ENCODE measurements at regions not wholly inside any gene's neighbourhood (a gene's known extent, or its start where the extent isn't known, plus 50 kb on each side); places are given as distances from the start of the nearest gene placed in this dataset.
"Not testable (repeated sequence)": the region's sequence is repeated elsewhere in the genome, so short reads cannot be mapped to it uniquely, and the experiment has no call there.

DNA sequence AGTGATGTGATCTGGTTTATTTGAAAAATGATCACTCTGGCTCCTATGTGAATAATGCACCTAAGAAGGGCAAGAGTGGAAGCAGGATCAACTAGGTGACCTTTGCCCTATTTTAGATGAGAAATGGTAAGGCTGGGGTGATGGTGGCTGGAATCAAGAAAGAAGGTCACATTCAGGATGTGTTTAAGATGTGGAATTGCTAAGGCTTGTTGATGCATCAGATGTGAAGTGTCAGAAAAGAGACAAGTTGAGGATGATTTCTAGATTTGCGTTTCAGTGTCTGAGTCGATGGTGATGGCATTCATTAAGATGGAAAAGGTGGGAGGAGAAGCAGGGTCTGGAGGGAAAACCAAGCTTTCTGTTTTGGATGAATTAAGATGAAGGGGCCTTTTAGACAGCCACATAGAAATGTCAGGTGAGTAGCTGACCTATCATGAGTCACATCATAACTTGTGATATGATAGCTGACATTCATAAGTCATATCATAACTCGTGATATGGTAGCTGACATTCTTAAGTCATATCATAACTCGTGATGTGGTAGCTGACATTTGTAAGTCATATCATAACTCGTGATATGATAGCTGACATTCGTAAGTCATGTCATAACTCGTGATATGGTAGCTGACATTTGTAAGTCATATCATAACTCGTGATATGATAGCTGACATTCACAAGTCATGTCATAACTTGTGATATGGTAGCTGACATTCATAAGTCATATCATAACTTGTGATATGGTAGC is 101.2 kb upstream of the SEC11C start:
- DNase-seq: no peak

DNA sequence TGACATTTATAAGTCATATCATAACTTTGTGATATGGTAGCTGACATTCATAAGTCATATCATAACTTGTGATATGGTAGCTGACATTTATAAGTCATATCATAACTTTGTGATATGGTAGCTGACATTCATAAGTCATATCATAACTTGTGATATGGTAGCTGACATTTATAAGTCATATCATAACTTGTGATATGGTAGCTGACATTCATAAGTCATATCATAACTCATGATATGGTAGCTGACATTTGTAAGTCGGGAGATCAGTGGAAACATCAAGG is 100.7 kb upstream of the SEC11C start:
- DNase-seq: not testable (repeated sequence)

DNA sequence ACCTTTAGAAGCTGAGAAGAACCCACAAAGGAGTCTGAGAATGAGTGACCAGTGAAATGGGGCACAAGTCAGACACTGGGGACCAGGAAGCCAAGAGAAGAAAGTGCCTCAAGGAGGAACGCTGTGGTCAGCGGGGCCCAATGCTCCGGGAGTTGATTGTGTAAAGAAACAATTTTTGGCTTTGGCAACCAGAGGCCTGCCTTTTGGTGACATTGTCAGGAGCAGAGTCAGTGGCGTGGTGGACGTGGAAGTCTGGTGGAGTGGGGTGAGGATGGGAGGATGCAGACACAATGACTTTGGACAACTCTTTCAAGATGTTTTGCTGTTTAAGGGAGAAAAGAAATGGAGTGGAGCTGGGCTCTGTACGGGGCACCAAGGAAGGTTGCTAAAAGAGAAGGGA is 100.2 kb upstream of the SEC11C start:
- no peak for DNase-seq

DNA sequence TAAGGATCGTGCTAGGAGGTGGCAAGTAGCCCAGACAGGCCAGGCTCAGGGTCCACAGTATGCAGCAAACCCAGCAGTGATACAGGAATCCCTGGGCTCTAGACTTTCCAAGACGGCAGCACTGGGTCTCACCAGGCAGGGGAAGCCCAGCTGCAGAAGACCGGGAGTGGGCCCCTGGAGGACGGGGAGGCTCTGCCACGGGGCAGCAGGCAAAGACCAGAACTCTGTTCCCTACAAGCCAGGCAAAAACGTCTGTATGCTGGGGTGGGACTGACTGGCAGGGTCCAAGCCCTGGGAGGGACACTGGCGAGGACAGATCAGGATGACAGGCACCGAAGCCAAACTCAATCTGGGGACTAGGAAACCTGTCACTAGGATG is 98.9 kb upstream of the SEC11C start:
- DNase-seq: no peak

DNA sequence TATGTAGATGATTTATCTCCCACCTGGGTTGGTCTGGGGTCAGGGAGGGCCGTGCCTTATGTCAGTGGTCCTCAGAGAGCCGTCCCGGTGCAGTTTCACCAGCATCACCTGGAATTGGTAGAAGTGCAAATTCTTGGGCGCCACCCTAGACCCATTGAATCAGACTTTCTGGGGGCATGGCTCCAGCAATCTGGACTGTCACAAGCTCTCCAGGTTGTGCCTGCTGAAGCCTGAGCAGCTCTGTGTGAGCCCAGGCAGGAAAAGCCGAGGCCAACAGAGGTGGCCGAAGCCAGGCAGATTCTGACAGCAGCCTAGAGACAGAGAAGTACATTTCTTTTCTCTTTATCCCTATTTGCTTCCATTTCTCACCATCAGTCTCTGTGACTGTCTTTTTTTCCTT is 98.4 kb upstream of the SEC11C start:
- no peak for DNase-seq

DNA sequence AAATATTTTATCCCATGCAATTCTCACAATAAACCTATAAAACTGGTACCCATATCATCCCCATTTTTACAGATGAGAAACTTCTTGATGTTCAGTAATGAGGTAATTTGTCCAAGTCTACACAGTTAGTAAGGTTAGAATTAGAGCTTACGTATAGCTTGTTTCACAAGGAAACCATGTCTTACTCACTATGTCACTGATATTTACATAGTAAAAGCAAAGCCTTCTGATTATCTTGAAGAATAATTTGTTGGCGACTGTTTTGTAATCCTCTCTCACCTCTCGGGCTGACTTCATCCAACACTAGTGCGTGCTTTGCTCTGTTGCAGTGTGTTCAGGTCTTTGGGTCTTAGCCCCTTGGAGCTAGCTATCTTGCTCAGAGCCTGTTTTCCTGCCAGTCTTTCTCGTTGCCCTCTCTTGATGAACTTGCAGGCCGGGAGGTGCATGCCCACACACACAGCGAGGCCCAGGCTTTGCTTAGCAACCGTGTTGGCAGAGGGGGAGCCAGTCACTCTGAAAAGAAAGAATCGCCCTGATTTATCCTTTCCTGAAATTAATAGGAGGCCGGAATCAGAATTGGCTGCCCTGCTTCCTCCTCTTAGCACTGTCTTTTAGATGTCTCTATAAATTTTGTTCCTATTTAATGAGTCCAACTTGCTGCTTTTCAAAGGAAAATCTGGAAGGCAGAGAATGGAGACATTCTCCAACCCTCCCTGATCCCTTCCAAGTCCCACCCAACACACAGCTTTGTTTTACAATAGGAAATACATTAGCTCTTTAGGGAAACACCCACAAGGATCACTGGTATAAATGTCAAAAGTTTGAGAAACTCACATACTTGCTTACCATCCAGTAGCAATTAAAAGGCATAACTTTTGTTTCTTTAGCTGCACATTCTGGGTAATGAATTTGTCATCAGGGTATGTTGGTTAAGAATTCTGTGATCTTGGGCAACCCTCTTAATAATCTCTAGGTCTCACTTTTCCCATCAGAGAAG is 97.6 kb upstream of the SEC11C start:
- DNase-seq: no peak

DNA sequence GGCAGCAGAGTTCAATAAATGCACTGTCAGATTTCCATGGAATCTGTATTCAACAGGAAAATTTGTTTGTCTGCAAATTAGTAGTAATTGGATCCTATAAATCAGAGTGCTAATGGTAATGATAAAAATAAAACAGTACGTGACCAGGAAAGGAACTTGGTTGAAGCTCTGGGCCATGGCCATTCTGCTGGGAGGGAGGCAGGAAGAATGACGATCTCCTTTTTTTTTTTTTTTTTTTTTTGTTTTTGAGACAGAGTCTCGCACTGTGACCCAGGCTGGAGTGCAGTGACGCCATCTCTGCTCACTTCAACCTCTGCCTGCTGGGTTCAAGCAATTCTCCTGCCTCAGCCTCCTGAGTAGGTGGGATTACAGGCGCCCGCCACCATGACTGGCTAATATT is 94.8 kb upstream of the SEC11C start:
- no peak for DNase-seq

DNA sequence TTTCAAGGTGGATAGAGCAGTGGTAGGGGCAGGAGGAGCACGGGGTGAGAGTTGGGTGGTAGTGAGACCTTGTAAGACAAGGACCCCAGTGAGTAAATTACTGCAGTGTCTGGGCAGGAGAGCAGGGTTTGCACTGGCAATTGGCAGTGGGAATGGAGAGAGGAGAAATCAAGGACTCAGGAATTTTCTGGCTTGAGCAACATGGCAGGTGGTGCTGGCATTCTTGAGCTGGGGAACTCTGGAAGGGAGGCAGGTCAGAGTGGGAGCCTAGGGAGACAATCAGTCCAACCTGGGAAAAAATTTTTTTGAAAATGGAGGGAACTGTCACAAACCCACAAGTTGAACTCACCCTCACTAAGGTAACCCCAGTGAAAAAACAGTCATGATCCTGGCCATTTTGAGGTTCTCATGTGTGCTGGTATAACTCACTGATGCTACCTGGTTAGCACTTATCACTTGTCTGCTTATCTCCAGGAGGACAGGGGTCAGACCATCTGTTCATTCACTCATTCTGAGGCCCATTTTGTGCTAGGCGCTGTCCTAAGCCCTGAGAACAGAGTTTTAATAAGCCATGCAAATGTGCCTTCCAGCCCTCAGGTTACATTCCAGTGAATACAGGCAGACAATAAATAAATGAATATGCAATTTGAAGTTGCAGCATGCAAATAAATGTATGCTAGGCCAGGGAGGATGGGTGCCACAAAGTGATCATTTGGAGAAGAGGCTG is 92.2 kb upstream of the SEC11C start:
- no peak for DNase-seq

DNA sequence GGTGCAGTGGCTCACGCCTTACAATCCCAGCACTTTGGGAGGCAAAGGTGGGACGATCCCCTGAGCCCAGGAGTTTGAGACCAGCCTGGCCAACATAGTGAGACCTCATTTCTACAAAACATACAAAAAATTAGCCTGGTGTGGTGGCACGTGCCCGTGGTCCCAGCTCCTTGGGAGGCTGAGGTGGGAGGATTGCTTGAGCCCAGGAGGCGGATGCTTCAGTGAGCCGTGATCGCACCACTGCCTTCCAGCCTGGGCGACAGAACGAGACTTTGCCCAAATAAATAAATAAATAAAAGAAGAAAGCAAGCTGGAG is 91.7 kb upstream of the SEC11C start:
- no peak for DNase-seq

DNA sequence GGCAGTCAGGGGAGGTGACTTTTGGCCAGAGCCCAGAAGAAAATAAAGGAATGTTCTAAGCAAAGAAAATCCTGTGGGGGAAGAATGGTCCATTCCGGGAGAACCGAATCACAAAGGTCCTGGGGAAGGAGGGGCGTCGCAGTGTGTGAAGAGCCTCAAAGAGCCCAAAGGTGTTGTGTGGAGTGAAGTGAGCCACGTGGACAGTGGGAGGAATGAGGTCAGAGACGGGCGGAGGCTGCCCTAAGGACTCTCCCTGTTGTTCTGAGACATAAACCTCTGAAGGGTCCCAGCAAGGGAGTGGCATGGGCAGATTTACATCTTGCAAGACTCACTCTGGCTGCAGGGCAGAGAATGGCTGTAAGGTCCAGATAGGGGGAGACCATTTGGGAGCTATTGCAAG is 91.3 kb upstream of the SEC11C start:
- DNase-seq: no peak

DNA sequence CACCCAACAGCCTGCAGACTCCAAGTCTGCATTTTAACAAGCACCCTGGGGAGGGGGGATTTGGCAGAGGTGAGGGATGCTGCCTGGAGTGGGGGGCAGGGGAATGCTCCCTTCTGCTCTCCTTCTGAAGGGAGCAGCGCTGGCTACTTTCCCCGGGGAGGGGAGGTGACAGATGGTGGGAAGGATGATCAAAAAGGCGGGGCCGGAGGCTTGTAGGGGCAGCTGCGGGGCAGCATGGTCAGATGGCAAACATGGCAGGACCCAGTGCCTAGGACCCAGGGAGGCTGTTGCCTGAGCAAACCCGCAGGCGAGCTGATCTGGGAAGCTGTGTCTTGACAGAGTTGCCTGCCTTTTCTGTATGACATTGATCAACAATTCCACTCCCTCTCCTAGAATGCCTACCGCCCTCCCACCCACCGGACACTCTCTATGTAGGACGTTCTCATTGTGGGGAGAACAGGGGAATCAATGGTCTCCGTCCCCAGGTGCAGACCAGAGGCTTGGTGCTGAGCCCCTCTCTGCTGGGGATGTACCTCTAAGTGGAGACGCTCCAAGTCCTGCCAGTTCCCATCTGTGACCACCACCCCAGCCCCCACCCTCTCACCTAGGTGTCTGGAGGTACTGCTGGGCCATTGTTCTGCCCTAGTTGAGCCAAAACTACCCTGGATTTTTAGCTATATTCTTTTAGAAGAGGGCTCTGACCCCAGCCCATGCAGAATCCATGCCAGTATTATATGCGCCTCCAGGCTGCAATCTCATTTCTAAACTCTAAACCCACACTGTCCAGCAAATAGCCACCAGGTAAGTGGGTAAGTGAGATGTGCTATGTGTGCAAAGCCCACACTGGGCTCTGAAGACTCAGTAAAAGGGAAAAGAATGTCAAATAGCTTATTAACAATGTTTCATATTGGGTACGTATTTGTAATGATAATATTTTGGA is 89.7 kb upstream of the SEC11C start:
- peak in 1 of 2 experiments; percentile 24 for DNase-seq

DNA sequence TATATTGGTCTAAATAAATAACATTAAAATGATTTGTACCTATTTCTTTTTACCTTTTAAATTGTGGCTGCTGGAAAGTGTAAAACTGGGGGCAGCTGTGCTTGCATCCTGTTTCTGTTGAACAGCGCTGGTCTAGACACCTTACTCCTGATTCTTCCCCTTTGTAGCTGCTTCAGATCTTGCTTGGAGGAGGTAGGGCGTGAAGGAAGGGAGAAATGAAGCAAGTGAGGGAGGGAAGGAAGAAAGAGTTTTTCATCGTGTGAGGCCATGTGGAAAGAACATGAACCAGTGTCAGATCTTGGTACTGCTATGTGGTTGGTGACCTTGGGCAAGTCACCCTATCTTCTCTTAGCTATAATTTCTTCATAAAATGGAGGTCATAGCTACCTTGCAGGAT is 89.0 kb upstream of the SEC11C start:
- DNase-seq: no peak

DNA sequence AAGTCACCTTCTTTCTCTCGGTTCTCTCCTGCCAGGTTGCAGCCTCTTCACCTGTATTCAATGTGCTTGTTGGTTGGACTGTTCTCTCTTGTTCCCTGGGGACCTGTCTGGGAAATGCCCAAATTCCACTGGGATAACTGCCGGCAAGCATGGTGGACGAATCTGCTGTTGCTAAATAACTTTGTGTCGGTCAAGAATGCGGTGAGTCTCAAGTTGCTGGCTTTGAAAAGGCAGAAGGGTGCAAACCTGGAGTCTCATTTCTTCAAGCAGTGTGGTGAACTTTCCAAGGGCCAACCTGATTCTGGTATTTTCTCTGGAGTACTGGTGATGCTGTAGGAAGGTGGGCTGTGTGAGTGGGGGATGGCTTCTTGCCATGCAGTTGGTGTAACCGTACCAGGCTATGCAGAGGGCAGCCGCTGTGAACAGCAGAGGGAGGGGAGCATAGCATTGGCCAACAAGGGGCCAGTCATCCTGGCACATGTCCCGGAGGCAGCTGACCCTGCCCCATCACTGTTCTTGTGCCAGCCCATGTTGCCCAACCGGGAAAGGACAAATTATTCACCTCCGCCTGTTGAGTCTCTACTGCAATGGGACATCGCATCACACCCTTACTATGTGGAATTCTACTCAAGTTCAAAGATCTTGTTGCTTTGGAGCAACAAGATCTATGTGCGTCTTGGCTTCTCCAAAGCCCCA is 88.1 kb upstream of the SEC11C start:
- DNase-seq: no peak

DNA sequence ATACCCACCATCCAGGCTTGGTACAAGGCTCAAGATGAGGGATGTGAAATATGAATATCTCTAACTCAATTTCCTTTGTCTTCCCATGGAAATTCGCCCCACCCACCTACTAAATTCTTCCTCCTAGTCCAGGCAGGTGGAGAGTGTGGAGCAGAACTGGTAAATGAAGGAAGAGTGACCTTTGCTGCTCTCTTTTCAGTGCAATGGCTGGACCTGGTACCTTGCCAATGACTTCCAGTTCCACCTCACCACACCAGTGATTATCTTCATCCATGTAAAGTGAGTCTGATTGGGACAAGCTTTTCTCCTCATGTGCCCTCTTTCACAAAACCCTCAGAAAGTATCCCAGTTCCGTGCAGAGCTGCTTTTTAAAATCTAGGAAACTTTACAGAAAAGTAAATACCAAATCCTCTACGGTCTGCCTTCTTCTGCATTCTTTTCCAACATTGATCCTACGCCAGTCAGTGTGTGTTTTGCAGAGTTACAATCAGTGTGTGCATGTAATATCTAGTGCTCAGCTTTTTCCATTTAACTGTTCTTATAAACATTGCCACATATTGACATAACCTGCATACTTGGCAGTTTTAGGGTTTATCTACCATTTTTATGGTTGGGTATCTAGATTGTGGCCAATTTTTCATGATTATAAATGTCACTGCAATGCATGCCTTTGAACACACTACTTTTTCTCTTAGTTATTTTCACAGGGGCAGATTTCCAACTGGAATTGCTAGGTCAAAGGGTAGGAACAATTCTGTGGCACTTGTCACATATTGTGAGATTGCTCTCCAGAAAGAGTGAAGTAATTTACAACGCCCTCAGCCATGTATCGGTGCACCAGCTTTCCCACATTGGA is 86.5 kb upstream of the SEC11C start:
- no peak for DNase-seq

DNA sequence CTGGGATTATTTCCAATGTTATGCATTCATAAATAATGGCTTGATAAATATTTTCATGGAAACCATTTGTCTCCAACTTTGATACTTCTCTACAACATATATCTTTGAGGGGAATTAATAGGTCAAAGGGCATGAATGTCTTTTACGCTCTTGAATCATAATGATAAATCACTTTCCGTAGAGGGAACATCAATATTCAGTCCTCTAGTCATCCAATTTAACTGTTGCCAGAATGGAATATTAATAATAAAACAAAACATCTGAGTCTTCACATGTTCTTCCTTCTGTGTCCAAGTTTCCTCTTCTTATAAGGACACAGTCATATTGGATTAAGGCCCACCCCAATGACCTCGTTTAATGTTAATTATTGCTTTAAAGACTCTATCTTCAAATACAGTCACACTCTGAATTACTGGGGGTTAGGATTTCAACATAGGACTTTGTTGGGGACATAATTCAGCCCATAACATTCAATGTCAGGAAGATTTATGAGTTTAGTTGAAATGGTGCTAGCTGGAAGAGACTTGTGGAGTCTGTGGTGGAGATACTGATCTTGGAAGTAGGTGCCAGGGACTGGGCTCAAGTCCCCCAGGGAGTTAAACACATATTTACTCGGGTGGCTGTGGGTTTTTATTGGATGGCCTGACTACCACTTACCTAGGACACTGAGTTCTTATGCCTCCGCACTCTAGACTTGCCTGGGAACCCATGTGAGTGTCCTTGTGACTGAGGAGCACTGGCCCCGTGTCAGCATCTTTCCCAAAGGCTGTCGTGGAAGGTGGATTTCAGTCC is 85.0 kb upstream of the SEC11C start:
- no peak for DNase-seq

DNA sequence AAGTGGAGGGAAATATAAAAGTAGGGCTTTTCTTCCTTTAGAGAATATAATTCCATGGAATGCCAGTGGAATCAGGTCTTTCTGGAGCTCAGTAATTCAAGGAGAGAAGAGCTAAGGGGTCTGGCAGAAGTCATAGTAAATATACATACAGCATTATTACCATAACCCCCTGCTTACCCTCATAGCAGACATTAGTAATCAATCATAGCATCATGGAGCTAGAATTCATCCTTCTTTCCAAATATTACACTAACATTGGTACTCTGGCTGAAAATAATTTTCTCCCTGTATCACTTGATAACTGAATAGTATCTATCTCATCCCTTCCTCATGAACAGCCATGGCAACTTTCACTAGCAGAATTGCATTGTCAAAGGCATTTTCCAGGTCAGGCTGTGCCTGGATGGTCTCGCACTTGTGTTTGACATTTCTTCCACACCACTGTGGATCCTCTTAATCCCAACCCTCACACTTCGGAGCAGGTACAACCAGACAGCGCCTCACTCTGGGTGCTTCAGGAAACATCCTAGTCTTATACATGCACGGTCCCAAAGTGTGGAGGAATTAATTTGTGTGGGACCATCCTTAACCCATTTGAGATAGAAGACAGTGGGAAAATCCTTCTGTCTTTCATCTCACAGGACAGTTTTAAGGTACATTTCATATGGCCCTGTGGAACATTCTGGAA is 84.2 kb upstream of the SEC11C start:
- no peak for DNase-seq

DNA sequence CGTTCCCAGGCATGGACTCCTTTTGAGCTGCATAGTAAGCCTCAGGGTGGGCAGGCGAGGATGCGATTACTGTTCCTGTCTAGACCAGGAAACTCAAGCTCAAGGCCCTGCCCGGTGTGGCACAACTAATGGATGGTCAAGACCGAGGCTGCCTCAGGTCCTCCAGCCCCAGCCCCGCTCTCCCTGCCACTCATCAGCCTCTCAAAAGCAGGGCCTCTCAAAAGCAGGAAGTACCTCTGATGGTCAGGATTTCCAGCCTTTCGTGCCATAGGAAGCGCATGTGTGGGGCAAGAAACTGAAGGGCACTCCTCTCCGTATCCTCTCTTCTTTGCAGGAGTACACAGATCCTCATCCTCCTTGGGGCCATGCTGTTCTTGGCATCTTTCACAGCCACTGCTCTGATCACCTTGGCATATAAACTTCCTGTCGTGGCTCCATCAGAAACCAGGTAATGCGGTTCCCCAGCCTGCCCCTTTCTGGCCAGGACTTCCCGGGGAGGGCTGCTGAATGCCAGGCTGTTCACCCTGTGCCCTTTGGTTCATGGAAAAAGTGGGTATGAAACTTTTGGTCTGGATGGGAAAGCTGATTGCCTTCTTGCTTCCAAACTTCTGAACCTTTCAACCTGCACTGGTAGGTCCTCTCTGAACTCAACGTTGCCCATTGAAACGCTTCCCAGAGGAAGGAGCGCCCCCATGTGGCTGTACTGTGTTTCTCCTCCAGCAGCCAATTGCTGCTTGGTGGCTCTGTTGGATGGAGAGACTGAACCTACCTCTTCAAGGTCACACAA is 82.8 kb upstream of the SEC11C start:
- DNase-seq: peak; percentile 50 to 54

DNA sequence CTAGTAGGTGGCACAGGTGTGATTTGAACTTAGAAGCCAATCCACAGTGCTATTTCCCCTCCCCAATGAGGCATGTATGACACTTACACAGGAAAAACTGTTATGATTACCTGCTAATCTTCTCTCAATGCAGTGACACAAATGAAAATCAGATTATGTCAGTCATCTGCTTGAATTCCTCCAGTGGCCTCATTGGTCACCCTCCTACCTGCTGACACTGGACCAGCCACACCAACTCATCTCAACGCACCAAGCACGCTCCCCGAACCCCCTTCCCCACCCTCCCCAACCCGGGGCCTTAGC is 82.2 kb upstream of the SEC11C start:
- no peak for DNase-seq

DNA sequence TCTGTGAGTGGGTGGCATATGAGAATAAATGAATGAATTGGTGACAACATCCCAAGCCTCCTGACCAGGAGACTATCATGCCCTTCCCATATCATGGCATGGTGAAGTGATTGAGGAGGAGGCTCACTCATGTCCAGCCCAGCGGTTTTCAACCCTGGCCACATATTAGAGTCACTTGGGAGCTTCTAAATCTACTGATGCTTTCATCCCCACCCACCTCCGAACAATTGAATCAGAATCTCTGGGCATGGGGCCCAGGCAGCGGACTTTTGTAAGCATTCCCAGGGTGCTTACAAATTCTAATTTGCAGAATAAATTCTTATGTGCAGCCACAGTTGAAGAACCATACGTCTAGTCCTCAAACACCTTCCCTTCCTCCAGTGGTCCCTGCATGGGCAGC is 81.7 kb upstream of the SEC11C start:
- no peak for DNase-seq

All from SHP77 (cell line).